22Rv1 (cell line): ENCODE measurements at regions not wholly inside any gene's neighbourhood (a gene's known extent, or its start where the extent isn't known, plus 50 kb on each side); places are given as distances from the start of the nearest gene placed in this dataset.

Experiments
- H3K27ac ChIP-seq: fragments of 450-650 bp; 2 replicates; pipeline ENCODE4 v1.5.1; 2017
- ZFX ChIP-seq: fragments of 450-650 bp; IDR thresholded peaks from 2 replicates; pipeline ENCODE4 v1.6.1; 2017; ENCODE audit warnings: antibody characterized with exemption, borderline replicate concordance
- TF ChIP-seq, protein P1 (sequence below): fragments of 450-650 bp; IDR thresholded peaks from 2 replicates; pipeline ENCODE4 v1.5.1; 2017; ENCODE audit warnings: mild to moderate bottlenecking

DNA sequence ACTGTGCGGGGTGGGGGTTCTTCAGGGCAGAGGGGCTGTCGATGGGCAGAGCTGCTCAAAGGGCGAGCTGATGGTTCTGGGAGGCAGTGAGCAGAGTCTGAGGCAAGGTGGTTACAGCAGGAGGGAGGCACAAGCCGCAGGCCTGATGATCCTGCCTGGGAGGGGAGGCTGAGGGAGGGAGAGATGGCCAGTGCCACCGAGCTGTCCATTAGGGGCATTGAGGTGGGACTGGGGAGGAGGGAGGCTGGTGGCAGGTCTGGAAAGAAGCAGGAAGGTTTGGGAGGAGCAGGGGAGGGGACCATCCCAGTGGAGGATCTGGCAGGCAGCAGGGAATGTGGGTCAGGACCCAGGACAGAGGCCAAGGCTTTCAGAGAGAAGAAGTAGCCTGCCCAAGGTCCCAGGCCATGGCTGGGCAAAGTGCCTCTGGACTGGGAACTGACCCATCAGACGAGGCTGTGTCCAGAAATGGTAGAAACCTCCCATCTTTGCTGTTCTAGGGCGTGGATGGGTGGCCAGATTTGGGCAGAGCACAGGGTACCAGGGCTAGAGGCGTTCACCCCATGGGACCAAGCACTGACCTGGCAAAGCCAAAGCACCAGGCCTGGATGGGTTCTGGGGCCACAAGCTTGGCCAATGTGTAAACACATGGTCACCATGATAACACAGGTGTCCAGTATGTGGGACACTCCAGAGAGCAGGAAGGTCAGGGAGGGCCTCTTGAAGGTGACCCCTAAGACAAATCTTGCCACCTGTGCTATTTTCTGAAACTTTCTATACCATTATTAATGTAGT is 55.5 kb downstream of the INHBB start:
- TF ChIP-seq, protein P1, sequence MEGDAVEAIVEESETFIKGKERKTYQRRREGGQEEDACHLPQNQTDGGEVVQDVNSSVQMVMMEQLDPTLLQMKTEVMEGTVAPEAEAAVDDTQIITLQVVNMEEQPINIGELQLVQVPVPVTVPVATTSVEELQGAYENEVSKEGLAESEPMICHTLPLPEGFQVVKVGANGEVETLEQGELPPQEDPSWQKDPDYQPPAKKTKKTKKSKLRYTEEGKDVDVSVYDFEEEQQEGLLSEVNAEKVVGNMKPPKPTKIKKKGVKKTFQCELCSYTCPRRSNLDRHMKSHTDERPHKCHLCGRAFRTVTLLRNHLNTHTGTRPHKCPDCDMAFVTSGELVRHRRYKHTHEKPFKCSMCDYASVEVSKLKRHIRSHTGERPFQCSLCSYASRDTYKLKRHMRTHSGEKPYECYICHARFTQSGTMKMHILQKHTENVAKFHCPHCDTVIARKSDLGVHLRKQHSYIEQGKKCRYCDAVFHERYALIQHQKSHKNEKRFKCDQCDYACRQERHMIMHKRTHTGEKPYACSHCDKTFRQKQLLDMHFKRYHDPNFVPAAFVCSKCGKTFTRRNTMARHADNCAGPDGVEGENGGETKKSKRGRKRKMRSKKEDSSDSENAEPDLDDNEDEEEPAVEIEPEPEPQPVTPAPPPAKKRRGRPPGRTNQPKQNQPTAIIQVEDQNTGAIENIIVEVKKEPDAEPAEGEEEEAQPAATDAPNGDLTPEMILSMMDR, result no peak
- TF ChIP-seq ZFX, result no peak
- H3K27ac ChIP-seq, result no peak overlapping the region

DNA sequence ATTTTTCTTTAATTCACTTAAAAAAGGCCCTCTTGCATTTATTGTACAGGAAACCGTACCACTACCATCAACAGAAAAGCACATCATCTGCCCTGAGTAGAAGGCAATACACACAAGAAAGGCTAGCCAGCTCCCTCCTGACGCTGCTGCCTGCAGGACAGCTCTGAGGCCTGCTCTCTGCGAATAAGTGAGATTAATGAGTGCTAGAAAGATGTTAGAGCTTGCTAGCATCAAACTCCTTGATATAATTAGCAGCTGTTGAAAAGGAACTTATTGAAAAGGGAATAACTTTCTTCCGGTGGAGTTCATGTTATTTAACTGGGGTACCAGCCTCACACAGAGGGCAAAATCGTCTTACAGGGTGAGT is 56.1 kb downstream of the INHBB start:
- no peak overlapping the region for H3K27ac ChIP-seq
- TF ChIP-seq ZFX, result no peak

DNA sequence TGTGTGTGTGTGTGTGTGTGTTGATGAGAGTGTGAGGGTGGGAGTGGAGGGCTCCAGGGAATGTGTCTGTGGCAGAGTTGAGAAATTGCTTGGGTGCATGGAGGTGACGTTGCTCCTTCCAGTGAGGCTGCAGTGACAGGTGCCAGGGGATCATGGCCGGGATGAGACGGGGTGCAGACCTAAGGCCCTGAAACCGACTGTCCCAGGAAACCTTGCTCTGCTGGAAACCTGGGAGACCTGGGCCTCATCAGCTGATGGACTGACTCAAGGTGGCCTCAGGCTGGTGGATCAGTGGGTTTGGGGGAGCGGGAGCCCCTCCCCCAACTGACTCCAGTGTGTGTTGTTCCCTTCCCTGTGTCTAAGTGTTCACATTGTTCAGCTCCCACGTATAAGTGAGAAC is 56.6 kb downstream of the INHBB start:
- H3K27ac ChIP-seq, result no peak overlapping the region
- no peak for TF ChIP-seq ZFX
- TF ChIP-seq, protein P1, result no peak

DNA sequence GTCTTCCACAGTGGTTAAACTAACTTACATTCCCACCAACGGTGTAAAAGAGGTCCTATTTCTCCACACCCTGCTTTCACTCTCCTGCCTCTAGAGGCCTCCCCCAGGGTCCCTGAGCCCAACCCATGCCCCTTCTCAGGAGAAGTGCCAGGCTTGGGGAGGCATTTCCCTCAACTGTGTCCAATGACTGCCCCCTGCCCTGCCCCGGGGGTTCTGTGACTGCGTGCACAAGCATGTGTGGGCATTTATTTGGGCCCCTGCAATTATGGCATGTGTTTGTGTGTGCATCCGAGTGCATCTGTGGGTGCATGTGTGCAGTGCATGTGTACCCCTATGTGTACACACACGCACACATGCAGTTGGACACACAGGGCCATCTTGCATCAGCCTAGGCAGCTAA is 57.3 kb downstream of the INHBB start:
- H3K27ac ChIP-seq, result no peak overlapping the region
- TF ChIP-seq, protein P1, result no peak
- TF ChIP-seq ZFX, result no peak

DNA sequence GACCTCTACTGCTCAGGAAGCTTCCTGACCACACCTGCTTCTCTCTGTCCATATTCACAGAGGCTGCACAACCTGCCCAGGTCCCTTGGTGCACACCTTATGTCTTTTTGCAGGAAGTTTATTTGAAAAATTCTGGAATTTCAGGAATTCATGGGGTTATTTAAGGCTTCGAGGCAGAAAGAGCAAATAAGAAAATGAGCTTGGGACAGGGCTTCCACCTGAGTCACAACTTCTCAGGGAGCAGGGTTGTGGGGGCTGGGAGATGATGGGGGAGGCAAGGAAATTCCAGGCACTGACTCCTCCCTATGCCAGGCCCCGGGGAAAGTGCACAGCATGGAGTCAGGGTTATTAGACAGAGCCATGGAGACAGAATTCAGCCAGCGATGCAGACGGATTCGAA is 57.7 kb downstream of the INHBB start:
- TF ChIP-seq, protein P1, result no peak
- no peak for TF ChIP-seq ZFX

DNA sequence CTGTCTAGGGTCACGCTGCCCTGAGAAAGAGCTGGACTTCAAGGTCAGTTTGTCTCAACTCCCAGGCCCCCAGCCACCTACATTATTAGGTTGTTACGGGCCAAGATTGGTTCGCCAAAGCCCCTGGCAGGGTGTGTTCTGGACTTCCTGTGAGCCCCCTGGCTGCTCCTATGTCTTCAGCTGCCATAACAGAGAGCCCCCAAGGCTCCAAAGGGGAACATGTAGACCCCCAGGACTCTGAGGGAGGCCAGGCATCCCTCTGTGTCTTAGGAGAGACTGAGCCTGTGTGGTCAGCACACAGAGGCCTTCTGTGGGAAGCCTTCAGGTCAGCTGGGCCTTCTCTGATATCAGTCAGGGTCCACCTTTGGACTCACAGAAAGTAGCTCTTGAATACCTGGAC is 58.3 kb downstream of the INHBB start:
- H3K27ac ChIP-seq, result no peak overlapping the region
- no peak for TF ChIP-seq ZFX

More for the DNA sequence above, 57.7 kb downstream of the INHBB start:
- no peak overlapping the region for H3K27ac ChIP-seq

DNA sequence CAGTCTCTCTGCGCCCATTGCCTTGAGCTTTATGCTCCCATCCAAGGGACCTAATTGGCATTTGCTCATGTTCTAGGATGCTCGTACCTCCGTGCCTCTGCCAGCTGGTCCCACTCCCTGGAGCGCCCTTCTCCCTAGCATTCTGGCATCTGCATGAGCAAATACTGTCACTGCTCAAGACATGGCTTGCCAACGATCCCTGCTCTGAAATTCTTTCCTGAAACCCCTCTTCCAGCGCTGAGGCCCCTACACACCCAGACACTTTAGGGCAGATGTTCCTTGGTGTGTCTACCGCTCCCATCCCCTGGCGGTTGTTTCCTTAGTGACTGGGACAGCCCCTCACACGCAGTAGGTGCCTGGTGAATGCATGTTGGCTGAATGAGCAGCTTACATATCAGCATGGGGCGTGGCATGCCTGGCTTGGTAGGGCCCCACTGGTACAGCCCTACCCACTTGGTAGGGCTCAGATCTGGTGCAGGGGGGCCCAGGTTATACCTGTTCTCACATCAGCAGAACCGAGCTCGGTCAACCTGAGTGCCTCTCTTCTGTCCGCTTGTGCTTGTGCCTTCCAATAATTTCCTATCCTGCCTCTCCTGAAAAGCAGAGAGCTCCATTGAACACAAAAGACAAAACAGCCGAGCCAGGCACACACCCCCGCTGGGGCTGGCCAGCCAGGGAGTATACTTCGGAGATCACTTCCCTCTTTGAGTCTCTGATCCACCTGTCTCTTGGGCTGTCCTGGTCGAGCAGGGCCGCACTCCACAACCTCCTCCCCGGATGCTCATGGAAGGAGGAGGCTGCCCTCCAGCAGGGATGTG is 59.2 kb downstream of the INHBB start:
- no peak for TF ChIP-seq ZFX
- TF ChIP-seq, protein P1, result no peak

DNA sequence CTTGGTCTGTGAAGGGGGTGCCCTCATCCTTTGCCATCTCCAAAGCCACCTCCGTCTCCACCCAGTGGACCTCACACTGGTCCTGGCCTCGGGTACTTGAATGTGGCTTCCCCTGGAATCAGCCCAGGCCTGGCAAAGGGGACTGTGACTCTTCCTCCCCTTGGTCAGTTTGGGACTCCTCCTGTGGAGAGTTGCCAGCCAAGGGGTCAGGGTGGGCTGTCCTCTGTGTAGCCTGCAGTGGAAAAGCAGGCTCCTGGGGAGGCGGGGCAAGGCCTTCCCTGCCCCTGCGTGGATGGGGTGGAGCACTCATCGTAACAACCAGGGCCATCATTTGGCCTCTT is 59.8 kb downstream of the INHBB start:
- TF ChIP-seq ZFX, result no peak
- TF ChIP-seq, protein P1, result no peak
- H3K27ac ChIP-seq, result no peak overlapping the region

More for the DNA sequence above, 59.2 kb downstream of the INHBB start:
- H3K27ac ChIP-seq, result no peak overlapping the region
